Kidney epithelial cell (primary cell): ENCODE measurements at regions not wholly inside any gene's neighbourhood (a gene's known extent, or its start where the extent isn't known, plus 50 kb on each side); places are given as distances from the start of the nearest gene placed in this dataset.

ENCODE experiments used
- DNase-seq: peaks from one replicate; pipeline ENCODE4 v3.0.0-alpha.2; 2010; ENCODE audit warnings: low read depth
- H3K27me3 ChIP-seq: 2 replicates; pipeline ENCODE4 v1.6.0; 2011; ENCODE audit warnings: low read length; ENCODE audit not compliant: control insufficient read depth, insufficient read depth
- H3K36me3 ChIP-seq: 2 replicates; pipeline ENCODE4 v1.5.1; 2011; ENCODE audit warnings: low read length; ENCODE audit not compliant: control insufficient read depth, insufficient read depth
- H3K4me3 ChIP-seq: 2 replicates; pipeline ENCODE4 v1.5.1; 2011; ENCODE audit warnings: low read depth, mild to moderate bottlenecking, control low read depth, low read length
- CTCF ChIP-seq: IDR thresholded peaks from 2 replicates; pipeline ENCODE4 v1.5.1; 2011; ENCODE audit warnings: mild to moderate bottlenecking, moderate library complexity, low read length, control low read depth, inconsistent platforms; ENCODE audit not compliant: insufficient read depth, poor library complexity, severe bottlenecking

GRCh38 chr3:1587426-1587825 is 494.6 kb downstream of the CNTN6 start:
- Histone ChIP-seq H3K27me3 (no peaks in the 10 kb centered on the region), H3K36me3 (no peaks in the 10 kb centered on the region), H3K4me3 (no peak overlapping the region)
- no peak for TF ChIP-seq CTCF
- DNase-seq = no peak

DNA sequence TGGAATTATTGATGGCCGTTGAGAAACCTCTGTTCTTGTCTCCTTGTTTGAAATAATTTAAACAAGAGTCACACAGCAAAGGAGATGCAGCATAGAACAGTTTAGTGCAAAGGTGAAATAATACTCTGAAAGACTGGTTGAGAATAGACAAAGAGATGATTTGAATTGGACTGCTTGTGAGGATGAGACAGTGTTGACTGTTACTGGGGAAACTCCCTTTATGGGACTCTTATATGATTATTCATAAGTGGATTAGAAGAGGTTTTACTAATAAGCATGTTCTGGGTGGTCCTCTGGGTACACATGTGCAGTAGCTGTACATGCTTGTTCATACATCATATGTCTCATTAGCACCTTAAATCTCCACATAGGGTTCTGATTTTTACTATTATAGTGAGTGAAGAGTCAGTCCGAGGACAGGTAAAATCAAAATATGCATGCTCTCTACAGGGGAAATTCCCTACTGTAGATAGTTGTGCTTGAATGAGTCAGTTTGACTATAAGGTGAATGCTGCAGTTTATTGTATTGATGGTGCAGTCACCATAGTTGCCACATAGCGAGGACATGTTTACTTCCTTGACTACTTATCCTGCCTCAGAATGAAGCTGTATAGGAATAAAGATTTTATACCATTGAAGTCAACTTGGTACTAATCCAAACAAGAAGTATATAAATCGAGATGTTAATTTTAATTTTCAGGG is 498.7 kb downstream of the CNTN6 start:
- DNase-seq = no peak
- Histone ChIP-seq H3K27me3 (no peaks in the 10 kb centered on the region), H3K36me3 (no peaks in the 10 kb centered on the region), H3K4me3 (no peak overlapping the region)
- no peak for TF ChIP-seq CTCF

GRCh38 chr3:1594940-1595339 is 502.1 kb downstream of the CNTN6 start:
- H3K27me3 ChIP-seq = no peaks in the 10 kb centered on the region
- no peak for TF ChIP-seq CTCF

DNA sequence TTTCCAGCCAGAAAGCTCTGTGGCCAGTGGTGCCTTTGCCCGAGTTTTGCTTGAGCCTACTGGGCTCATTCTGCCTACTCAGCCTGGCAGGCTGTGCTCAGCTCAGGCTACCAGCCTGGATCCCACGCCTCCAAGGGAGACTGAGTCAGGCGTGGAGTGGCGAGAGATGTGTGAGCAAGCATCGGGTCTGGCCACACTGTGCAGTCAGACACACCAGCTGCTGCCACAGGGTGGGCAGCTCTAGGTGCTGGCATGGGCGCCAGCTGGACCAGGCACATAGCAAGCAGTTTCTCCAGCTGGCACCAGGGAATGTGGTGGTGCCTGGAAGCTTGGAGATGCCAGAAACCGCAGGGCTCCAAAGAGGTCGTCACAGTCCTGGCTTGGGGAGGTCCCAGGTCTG is 498.5 kb upstream of the CNTN4 start:
- DNase-seq = no peak
- TF ChIP-seq CTCF = no peak
- no peak overlapping the region for H3K4me3 ChIP-seq
- H3K36me3 ChIP-seq = no peaks in the 10 kb centered on the region
- H3K27me3 ChIP-seq = no peaks in the 10 kb centered on the region

More at GRCh38 chr3:1594940-1595339, 502.1 kb downstream of the CNTN6 start:
- no peaks in the 10 kb centered on the region for H3K36me3 ChIP-seq
- DNase-seq = no peak
- H3K4me3 ChIP-seq = no peak overlapping the region

- no peak overlapping the region for H3K4me3 ChIP-seq
- TF ChIP-seq CTCF = no peak
- H3K27me3 ChIP-seq = no peaks in the 10 kb centered on the region
- no peak for DNase-seq
- H3K36me3 ChIP-seq = no peaks in the 10 kb centered on the region
Observed at GRCh38 chr3:1600700-1601418, 497.8 kb upstream of the CNTN4 start.
